HepG2 (cell line): ENCODE measurements at regions not wholly inside any gene's neighbourhood (a gene's known extent, or its start where the extent isn't known, plus 50 kb on each side); places are given as distances from the start of the nearest gene placed in this dataset.

ENCODE experiments used
- ATAC-seq: fragments of 200-7000 bp; cut with Tn5 transposase; 3 replicates; pipeline ENCODE4 v1.9.1; 2020; ENCODE audit warnings: mild to moderate bottlenecking, moderate library complexity
- BruUV-seq: library from RNA; stranded (reverse); fragments of 400-500 nt; replicated peaks from 2 replicates; lab custom pipeline; 2021; lab: Mats Ljungman, UMichigan
- CTCF ChIA-PET: fragments of 300-600 bp; formaldehyde crosslinking; extraction: SDS; loops from one replicate; lab custom pipeline; 2021; ENCODE audit warnings: low total read pairs, inconsistent platforms, low intra/inter-chr PET ratio; lab: Yijun Ruan, JAX
- POLR2A ChIA-PET: fragments of 350-600 bp; sonication (Branson Sonifier 250); formaldehyde crosslinking; loops from one replicate; lab custom pipeline; 2020; ENCODE audit warnings: antibody characterized with exemption, inconsistent platforms; lab: Yijun Ruan, JAX
- DNase-seq: peaks from one replicate; pipeline ENCODE4 v3.0.0-alpha.2; 2015; ENCODE audit warnings: low spot score
- FAIRE-seq: peaks from 3 replicates; lab custom pipeline; 2011; peaks lifted over from hg19 to GRCh38; lab: Jason Lieb, UNC
- H2AFZ ChIP-seq: one replicate; pipeline ENCODE4 v1.6.1; 2011; ENCODE audit warnings: low read length, inconsistent platforms
- H3K27ac ChIP-seq: fragments of 300-600 bp; 3 replicates; pipeline ENCODE4 v1.8.0; 2011; ENCODE audit warnings: mixed run types, mild to moderate bottlenecking, mixed read lengths, low read length, inconsistent platforms; ENCODE audit not compliant: insufficient read depth; ENCODE audit errors: extremely low read length
- H3K27me3 ChIP-seq, 2 experiments: fragments of 200-600 bp in 1 of 2; 2 replicates in 1 of 2; 3 replicates in 1 of 2; pipeline versions ENCODE4 v1.6.0 to v1.8.0; 2011; ENCODE audit warnings: low read length in 2 of 2, mild to moderate bottlenecking in 2 of 2, moderate library complexity in 2 of 2, inconsistent platforms in 1 of 2; ENCODE audit not compliant: insufficient read depth in 2 of 2, control insufficient read depth in 1 of 2
- H3K36me3 ChIP-seq, 2 experiments: fragments of 200-600 bp in 1 of 2; replicated peaks in 1 of 2; 2 replicates in 1 of 2; 3 replicates in 1 of 2; pipeline versions ENCODE4 v1.5.1 to v1.8.0; 2011; ENCODE audit warnings: low read length in 2 of 2, inconsistent platforms in 1 of 2; ENCODE audit not compliant: insufficient read depth in 2 of 2, control insufficient read depth in 1 of 2
- H3K4me1 ChIP-seq: 2 replicates; pipeline ENCODE4 v1.5.1; 2012; ENCODE audit warnings: low read length, inconsistent platforms; ENCODE audit not compliant: insufficient read depth
- H3K4me2 ChIP-seq: 2 replicates; pipeline ENCODE4 v1.6.0; 2011; ENCODE audit warnings: low read depth, low read length, inconsistent platforms
- H3K4me3 ChIP-seq, 3 experiments: fragments of 200-600 bp in 1 of 3; sonication (generic), shearing (Covaris generic) in 1 of 3; replicated peaks in 1 of 3; 2 replicates each; pipeline ENCODE4 v1.5.1; 2011 to 2016; ENCODE audit warnings: low read length in 3 of 3, inconsistent platforms in 2 of 3, low read depth in 2 of 3, mild to moderate bottlenecking in 2 of 3, control low read depth in 1 of 3, mixed read lengths in 1 of 3; ENCODE audit not compliant: insufficient read depth in 1 of 3
- H3K79me2 ChIP-seq: one replicate; pipeline ENCODE4 v1.6.1; 2011; ENCODE audit warnings: low read length, inconsistent platforms; ENCODE audit not compliant: insufficient read depth
- H3K9ac ChIP-seq: 2 replicates; pipeline ENCODE4 v1.6.0; 2011; ENCODE audit warnings: mild to moderate bottlenecking, low read depth, low read length, inconsistent platforms; ENCODE audit not compliant: insufficient read depth
- H3K9me3 ChIP-seq: 2 replicates; pipeline ENCODE4 v1.5.1; 2012; ENCODE audit warnings: mild to moderate bottlenecking, low read length
- H4K20me1 ChIP-seq: 2 replicates; pipeline ENCODE4 v1.6.0; 2011; ENCODE audit warnings: inconsistent platforms, mild to moderate bottlenecking, low read length, moderate library complexity; ENCODE audit not compliant: insufficient read depth
- CREBL2 ChIP-seq: sonication (generic); formaldehyde crosslinking; IDR thresholded peaks from 2 replicates; pipeline ENCODE4 v1.8.1; 2023; ENCODE audit warnings: missing genetic modification reagents, mild to moderate bottlenecking, borderline replicate concordance
- HOMEZ ChIP-seq: IDR thresholded peaks from 2 replicates; pipeline ENCODE4 v1.6.1; 2016; ENCODE audit warnings: low read depth
- PCBP2 ChIP-seq: fragments of 200-400 bp; formaldehyde crosslinking; optimal IDR thresholded peaks from 2 replicates; pipeline ENCODE3; 2018; ENCODE audit warnings: low read length, low read depth; ENCODE audit not compliant: poor library complexity, severe bottlenecking
- RXRA ChIP-seq: sonication (generic); formaldehyde crosslinking; IDR thresholded peaks from 2 replicates; pipeline ENCODE4 v1.5.1; 2020; ENCODE audit warnings: missing genetic modification reagents
- SNRNP70 ChIP-seq: fragments of 200-400 bp; formaldehyde crosslinking; IDR thresholded peaks from 2 replicates; pipeline ENCODE4 v1.6.1; 2017; ENCODE audit warnings: mild to moderate bottlenecking, low read depth, low read length, moderate library complexity
- ZBTB38 ChIP-seq: sonication (generic); formaldehyde crosslinking; IDR thresholded peaks from 2 replicates; pipeline ENCODE4 v1.5.1; 2020; ENCODE audit warnings: mild to moderate bottlenecking, missing genetic modification reagents
- ZBTB44 ChIP-seq: sonication (generic); formaldehyde crosslinking; IDR thresholded peaks from 2 replicates; pipeline ENCODE4 v1.4.0; 2020; ENCODE audit warnings: missing genetic modification reagents
- ZNF484 ChIP-seq: sonication (generic); formaldehyde crosslinking; IDR thresholded peaks from 2 replicates; pipeline ENCODE4 v1.5.1; 2020; ENCODE audit warnings: mild to moderate bottlenecking, low read depth, missing genetic modification reagents, borderline replicate concordance
- ZNF746 ChIP-seq: sonication (generic); formaldehyde crosslinking; IDR thresholded peaks from 2 replicates; pipeline ENCODE4 v1.8.0; 2022; ENCODE audit warnings: mild to moderate bottlenecking, missing genetic modification reagents
- WGBS: methylation state at CpG from one replicate; pipeline ENCODE4 v1.1.6; 2017; ENCODE audit warnings: low lambda C conversion rate; 5-methylcytosine and 5-hydroxymethylcytosine counted together
- in situ Hi-C: cut with HindIII; loops from 2 replicates; pipeline ENCODE4 v1.10.0; 2017; ENCODE audit warnings: low pct_unique_long_range_greater_than_20kb; ENCODE audit not compliant: extremely low pct_ligation_motif_present
- intact Hi-C: fragments of 100-400 bp; cut with micrococcal nuclease; formaldehyde crosslinking; loops from one replicate; pipeline ENCODE4 v1.10.0; 2022; ENCODE audit not compliant: unreplicated experiment
- TF ChIP-seq, protein P1 (sequence below): sonication (generic); formaldehyde crosslinking; IDR thresholded peaks from 2 replicates; pipeline ENCODE4 v1.5.1; 2020; ENCODE audit warnings: mild to moderate bottlenecking, missing genetic modification reagents, moderate library complexity
- TF ChIP-seq, protein P2 (sequence below), 2 experiments: sonication (generic) in 1 of 2; formaldehyde crosslinking in 1 of 2; IDR thresholded peaks; 2 replicates each; pipeline versions ENCODE4 v1.4.0 to v1.6.1; 2018 to 2020; ENCODE audit warnings: missing genetic modification reagents in 2 of 2, borderline replicate concordance in 1 of 2, low read depth in 1 of 2, mild to moderate bottlenecking in 1 of 2, missing biosample characterization in 1 of 2

DNA sequence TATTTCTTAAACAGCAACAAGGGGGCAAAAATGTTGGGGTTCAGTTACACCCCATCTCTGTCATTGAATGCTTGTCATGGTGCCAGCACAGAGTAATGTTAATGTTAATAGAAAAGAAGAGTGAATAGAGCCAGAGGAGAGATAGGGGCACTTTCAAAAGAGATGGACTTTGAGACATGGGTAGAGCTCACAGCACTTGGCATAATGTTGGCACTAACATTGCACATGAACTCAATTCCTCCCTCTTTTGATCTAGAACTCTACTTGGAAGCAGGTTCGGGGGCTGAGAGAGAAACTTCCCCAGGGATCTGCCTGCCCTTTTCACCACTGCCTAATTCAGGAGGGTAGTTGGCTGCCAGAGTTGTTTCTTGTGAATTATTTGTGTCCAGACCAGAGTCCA lies 188.0 kb upstream of the ADRA1D start (continued):
- TF ChIP-seq, protein P1, sequence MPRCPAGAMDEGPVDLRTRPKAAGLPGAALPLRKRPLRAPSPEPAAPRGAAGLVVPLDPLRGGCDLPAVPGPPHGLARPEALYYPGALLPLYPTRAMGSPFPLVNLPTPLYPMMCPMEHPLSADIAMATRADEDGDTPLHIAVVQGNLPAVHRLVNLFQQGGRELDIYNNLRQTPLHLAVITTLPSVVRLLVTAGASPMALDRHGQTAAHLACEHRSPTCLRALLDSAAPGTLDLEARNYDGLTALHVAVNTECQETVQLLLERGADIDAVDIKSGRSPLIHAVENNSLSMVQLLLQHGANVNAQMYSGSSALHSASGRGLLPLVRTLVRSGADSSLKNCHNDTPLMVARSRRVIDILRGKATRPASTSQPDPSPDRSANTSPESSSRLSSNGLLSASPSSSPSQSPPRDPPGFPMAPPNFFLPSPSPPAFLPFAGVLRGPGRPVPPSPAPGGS (CRISPR knock-in tag): no peak
- no peak for TF ChIP-seq HOMEZ (CRISPR knock-in tag)

DNA sequence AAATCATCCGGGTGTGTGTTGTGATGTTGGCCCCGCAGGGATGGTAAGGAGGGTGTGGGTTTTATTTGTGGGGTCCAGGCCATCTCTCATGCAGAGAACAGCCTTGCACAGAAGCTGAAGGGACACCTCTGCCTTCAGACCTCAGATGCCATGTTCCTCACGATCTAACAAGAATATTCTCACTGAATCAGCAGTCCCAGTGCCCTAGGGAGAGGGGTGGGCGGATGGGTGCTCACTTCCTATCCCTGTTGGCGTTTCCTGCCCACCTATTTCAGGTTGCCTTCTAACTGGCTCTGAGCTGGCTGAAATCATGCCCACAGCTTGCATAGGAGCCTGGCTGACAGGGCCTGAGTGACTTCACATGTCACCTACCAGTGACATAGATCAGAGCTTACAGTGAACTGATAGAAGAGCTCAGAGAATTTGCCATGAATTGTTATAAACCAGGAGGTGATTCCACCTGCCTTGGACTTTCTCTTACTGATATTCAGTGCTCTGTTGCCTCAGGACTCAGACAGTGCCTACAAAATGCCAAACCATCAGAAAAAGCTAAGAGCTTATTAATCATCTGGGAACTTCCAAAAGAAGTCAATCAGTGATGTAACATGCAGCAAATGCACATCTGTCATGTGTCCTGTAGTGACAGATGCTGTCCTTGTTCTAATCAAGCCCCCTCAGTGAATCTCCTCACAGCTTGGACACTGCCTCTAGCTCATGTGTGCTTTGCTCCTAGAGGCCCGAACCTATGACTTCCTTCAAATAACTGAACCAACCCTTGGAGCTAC lies 186.8 kb upstream of the ADRA1D start:
- Histone ChIP-seq H3K4me1 (no peaks in the 10 kb centered on the region), H3K4me3 (no peak overlapping the region), H3K9me3 (no peaks in the 10 kb centered on the region), H3K27ac (no peak overlapping the region), H3K27me3 (peaks cover 3 to 38% of the 10 kb centered on the region in 2 experiments; a peak in 3 of 5 replicates), H2AFZ (no peak overlapping the region), H3K79me2 (no peaks in the 10 kb centered on the region), H4K20me1 (no peaks in the 10 kb centered on the region), H3K36me3 (no peaks in the 10 kb centered on the region), H3K9ac (no peak overlapping the region), H3K4me2 (no peak overlapping the region)
- in situ Hi-C loops: no loop called here
- ATAC-seq (no peak), FAIRE-seq (no peak), DNase-seq (no peak)
- BruUV-seq: no TSS peak
- ChIA-PET CTCF (no interaction called here), POLR2A (no interaction called here)
- intact Hi-C loops: no loop called here
- no peak for TF ChIP-seq ZBTB44 (CRISPR knock-in tag)
- TF ChIP-seq ZNF746 (CRISPR knock-in tag): no peak
- no peak for TF ChIP-seq ZNF484 (CRISPR knock-in tag)
- no peak for TF ChIP-seq CREBL2 (CRISPR knock-in tag)
- TF ChIP-seq, protein P2, sequence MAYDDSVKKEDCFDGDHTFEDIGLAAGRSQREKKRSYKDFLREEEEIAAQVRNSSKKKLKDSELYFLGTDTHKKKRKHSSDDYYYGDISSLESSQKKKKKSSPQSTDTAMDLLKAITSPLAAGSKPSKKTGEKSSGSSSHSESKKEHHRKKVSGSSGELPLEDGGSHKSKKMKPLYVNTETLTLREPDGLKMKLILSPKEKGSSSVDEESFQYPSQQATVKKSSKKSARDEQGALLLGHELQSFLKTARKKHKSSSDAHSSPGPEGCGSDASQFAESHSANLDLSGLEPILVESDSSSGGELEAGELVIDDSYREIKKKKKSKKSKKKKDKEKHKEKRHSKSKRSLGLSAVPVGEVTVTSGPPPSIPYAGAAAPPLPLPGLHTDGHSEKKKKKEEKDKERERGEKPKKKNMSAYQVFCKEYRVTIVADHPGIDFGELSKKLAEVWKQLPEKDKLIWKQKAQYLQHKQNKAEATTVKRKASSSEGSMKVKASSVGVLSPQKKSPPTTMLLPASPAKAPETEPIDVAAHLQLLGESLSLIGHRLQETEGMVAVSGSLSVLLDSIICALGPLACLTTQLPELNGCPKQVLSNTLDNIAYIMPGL (CRISPR knock-in tag; IDR thresholded peaks at IDR 0.05; ENCODE audit: borderline replicate concordance in 1 of 2, low read depth in 1 of 2): no peak
- TF ChIP-seq ZBTB38 (CRISPR knock-in tag): no peak
- TF ChIP-seq RXRA (CRISPR knock-in tag): no peak
- no peak for TF ChIP-seq SNRNP70
- TF ChIP-seq PCBP2: no peak
- 4% methylated on average over 6 of the region's 6 CpGs for WGBS
